Breast epithelium (tissue), 3 donors: ENCODE measurements at regions not wholly inside any gene's neighbourhood (a gene's known extent, or its start where the extent isn't known, plus 50 kb on each side); places are given as distances from the start of the nearest gene placed in this dataset.

Experiments
- CTCF ChIP-seq, 3 donors: fragments of 450-650 bp; IDR thresholded peaks; one replicate each; pipeline ENCODE4 v1.5.1; 2016 to 2017; ENCODE audit warnings: antibody characterized with exemption in 3 of 3, mild to moderate bottlenecking in 3 of 3, moderate library complexity in 3 of 3
- POLR2A ChIP-seq: fragments of 450-650 bp; IDR thresholded peaks from one replicate; pipeline ENCODE4 v1.6.1; 2016; ENCODE audit warnings: antibody characterized with exemption, mild to moderate bottlenecking, moderate library complexity

GRCh38 chr2:67574230-67574629 is 177.1 kb downstream of the ETAA1 start:
- no peak for TF ChIP-seq CTCF (IDR thresholded peaks at IDR 0.05)
- TF ChIP-seq POLR2A: no peak
